ENCODE measurements at regions not wholly inside any gene's neighbourhood (a gene's known extent, or its start where the extent isn't known, plus 50 kb on each side); places are given as distances from the start of the nearest gene placed in this dataset.

DNA sequence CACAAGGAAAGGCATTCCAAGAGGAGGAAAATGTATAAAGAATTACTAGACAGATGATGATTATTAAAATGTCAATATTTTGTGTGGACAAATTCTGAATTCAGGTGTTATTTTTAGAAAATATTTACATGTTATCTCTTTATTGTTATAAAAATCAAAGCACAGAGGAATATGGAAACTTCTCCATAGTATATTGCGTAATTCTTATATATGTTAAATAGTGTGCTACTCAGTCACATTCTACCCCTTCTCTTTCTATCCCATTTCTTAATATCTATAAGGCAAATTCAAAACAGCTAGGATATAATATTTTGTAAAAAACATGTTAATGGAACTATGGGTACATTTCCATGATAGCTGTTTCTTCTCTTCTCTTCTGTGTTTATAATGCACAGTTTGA is 546.8 kb upstream of the FTMT start:
- H3K9me3 ChIP-seq (ENCODE audit: low read depth, low read length), result no peaks in the 10 kb centered on the region
- TF ChIP-seq, protein P1, sequence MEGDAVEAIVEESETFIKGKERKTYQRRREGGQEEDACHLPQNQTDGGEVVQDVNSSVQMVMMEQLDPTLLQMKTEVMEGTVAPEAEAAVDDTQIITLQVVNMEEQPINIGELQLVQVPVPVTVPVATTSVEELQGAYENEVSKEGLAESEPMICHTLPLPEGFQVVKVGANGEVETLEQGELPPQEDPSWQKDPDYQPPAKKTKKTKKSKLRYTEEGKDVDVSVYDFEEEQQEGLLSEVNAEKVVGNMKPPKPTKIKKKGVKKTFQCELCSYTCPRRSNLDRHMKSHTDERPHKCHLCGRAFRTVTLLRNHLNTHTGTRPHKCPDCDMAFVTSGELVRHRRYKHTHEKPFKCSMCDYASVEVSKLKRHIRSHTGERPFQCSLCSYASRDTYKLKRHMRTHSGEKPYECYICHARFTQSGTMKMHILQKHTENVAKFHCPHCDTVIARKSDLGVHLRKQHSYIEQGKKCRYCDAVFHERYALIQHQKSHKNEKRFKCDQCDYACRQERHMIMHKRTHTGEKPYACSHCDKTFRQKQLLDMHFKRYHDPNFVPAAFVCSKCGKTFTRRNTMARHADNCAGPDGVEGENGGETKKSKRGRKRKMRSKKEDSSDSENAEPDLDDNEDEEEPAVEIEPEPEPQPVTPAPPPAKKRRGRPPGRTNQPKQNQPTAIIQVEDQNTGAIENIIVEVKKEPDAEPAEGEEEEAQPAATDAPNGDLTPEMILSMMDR (IDR thresholded peaks at IDR 0.05; ENCODE audit: extremely low read depth, low read depth, low read length), result no peak
- no peaks in the 10 kb centered on the region for H3K27me3 ChIP-seq (ENCODE audit: insufficient read depth, low read length)
- H3K79me2 ChIP-seq (ENCODE audit: insufficient read depth, low read length), result no peaks in the 10 kb centered on the region
- H3K4me3 ChIP-seq (ENCODE audit: insufficient read depth, low read length), result no peak overlapping the region
- no peak for DNase-seq (ENCODE audit: insufficient read length, low spot score, missing footprints)
- H3K4me2 ChIP-seq (ENCODE audit: insufficient read depth, low read length), result no peak overlapping the region
- H3K4me1 ChIP-seq (ENCODE audit: insufficient read depth, low read length), result no peaks in the 10 kb centered on the region
- H3K27ac ChIP-seq (ENCODE audit: low read depth, low read length), result no peak overlapping the region
- H2AFZ ChIP-seq (ENCODE audit: low read length), result no peak overlapping the region
- H3K36me3 ChIP-seq (ENCODE audit: insufficient read depth, low read length), result no peaks in the 10 kb centered on the region
- H4K20me1 ChIP-seq (ENCODE audit: insufficient read depth, low read length), result no peaks in the 10 kb centered on the region

DNA sequence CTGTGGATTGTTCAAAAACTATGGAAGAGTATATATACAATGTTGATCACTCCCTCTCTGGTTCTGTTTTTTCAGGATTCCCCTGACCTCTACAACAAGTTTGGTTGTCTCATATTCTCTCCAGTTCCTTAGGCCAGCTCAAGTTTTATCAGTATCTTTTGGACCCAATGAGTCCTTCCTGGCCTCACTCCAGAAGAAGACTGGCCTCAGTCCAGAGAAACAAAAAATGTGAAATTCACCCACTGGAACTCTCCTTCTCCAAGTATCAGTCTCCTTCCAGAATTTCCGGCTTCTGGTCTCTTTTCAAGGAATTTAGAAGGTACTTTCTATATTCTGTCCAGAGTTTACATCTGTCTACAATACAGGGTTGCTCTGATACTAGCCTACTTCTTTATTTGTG is 537.8 kb upstream of the FTMT start:
- Histone ChIP-seq H3K27me3 (ENCODE audit: insufficient read depth, low read length) (no peaks in the 10 kb centered on the region), H4K20me1 (ENCODE audit: insufficient read depth, low read length) (no peaks in the 10 kb centered on the region), H3K4me3 (ENCODE audit: insufficient read depth, low read length) (no peak overlapping the region), H3K4me2 (ENCODE audit: insufficient read depth, low read length) (no peak overlapping the region), H3K27ac (ENCODE audit: low read depth, low read length) (no peak overlapping the region), H3K4me1 (ENCODE audit: insufficient read depth, low read length) (no peaks in the 10 kb centered on the region), H3K36me3 (ENCODE audit: insufficient read depth, low read length) (no peaks in the 10 kb centered on the region), H2AFZ (ENCODE audit: low read length) (no peak overlapping the region), H3K79me2 (ENCODE audit: insufficient read depth, low read length) (no peaks in the 10 kb centered on the region), H3K9me3 (ENCODE audit: low read depth, low read length) (no peaks in the 10 kb centered on the region)
- TF ChIP-seq, protein P1 (IDR thresholded peaks at IDR 0.05; ENCODE audit: extremely low read depth, low read depth, low read length), result no peak
- no peak for DNase-seq (ENCODE audit: insufficient read length, low spot score, missing footprints)

DNA sequence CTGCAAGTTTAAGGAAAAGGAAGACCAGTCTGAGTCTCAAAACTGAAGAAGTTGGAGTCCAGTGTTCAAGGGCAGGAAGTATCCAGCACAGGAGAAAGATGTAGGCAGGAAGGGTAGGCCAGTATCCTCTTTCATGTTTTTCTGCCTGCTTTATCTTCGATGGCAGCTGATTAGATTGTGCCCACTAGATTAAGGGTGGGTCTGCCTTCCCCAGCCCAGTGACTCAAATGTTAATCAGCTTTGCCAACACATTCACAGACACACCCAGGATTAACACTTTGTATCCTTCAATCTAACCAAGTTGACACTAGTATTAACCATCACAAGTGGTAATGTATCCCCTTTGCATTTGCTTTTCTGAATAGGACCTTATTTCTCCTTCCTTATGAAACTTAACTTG is 535.9 kb upstream of the FTMT start:
- Histone ChIP-seq H3K79me2 (ENCODE audit: insufficient read depth, low read length) (no peaks in the 10 kb centered on the region), H3K4me2 (ENCODE audit: insufficient read depth, low read length) (no peak overlapping the region), H3K27me3 (ENCODE audit: insufficient read depth, low read length) (no peaks in the 10 kb centered on the region), H3K9me3 (ENCODE audit: low read depth, low read length) (no peaks in the 10 kb centered on the region), H3K27ac (ENCODE audit: low read depth, low read length) (no peak overlapping the region), H4K20me1 (ENCODE audit: insufficient read depth, low read length) (no peaks in the 10 kb centered on the region), H3K4me3 (ENCODE audit: insufficient read depth, low read length) (no peak overlapping the region), H3K4me1 (ENCODE audit: insufficient read depth, low read length) (no peaks in the 10 kb centered on the region), H2AFZ (ENCODE audit: low read length) (peak overlapping the region; percentile 22), H3K36me3 (ENCODE audit: insufficient read depth, low read length) (no peaks in the 10 kb centered on the region)
- DNase-seq (ENCODE audit: insufficient read length, low spot score, missing footprints), result no peak
- TF ChIP-seq, protein P1 (IDR thresholded peaks at IDR 0.05; ENCODE audit: extremely low read depth, low read depth, low read length), result no peak

DNA sequence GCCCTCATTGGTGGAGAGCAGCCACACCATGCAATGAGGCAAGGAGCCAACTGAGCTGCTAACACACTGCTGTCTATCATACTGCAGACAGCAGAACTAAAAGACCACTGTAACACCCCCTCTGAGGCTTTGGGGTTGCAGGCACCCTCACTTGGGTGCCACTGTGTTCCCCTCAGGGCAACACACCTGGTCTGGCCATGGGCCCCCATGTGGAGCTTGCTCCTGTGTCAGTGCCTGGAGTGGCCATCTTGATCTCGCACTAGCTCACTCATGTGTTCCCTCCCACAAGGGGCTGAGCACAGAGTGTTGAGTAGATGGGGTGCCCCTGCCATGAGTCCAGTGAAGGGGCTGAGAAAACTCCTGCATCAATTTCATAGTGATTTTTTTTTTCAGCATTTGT is 532.4 kb upstream of the FTMT start:
- Histone ChIP-seq H3K36me3 (ENCODE audit: insufficient read depth, low read length) (no peaks in the 10 kb centered on the region), H3K79me2 (ENCODE audit: insufficient read depth, low read length) (no peaks in the 10 kb centered on the region), H3K4me1 (ENCODE audit: insufficient read depth, low read length) (no peaks in the 10 kb centered on the region), H3K4me2 (ENCODE audit: insufficient read depth, low read length) (no peak overlapping the region), H3K4me3 (ENCODE audit: insufficient read depth, low read length) (no peak overlapping the region), H2AFZ (ENCODE audit: low read length) (no peak overlapping the region), H4K20me1 (ENCODE audit: insufficient read depth, low read length) (no peaks in the 10 kb centered on the region), H3K27ac (ENCODE audit: low read depth, low read length) (no peak overlapping the region), H3K9me3 (ENCODE audit: low read depth, low read length) (no peaks in the 10 kb centered on the region), H3K27me3 (ENCODE audit: insufficient read depth, low read length) (no peaks in the 10 kb centered on the region)
- DNase-seq (ENCODE audit: insufficient read length, low spot score, missing footprints), result no peak
- TF ChIP-seq, protein P1 (IDR thresholded peaks at IDR 0.05; ENCODE audit: extremely low read depth, low read depth, low read length), result no peak

Measured in osteoblast (primary cell).